H9 (cell line): ENCODE measurements at regions not wholly inside any gene's neighbourhood (a gene's known extent, or its start where the extent isn't known, plus 50 kb on each side); places are given as distances from the start of the nearest gene placed in this dataset.

Source experiments
- DNase-seq: peaks from one replicate; pipeline ENCODE4 v3.0.0-alpha.2; 2017
- H2AFZ ChIP-seq: one replicate; pipeline ENCODE4 v1.6.1; 2013; ENCODE audit warnings: mild to moderate bottlenecking, low read length, control low read depth, moderate library complexity
- H2AK5ac ChIP-seq: 2 replicates; pipeline ENCODE4 v1.6.1; 2013; ENCODE audit warnings: low read length, control low read depth, mixed read lengths; ENCODE audit not compliant: insufficient read length
- H2BK120ac ChIP-seq: one replicate; pipeline ENCODE4 v1.6.1; 2013; ENCODE audit warnings: low read depth, mild to moderate bottlenecking, low read length, control low read depth, inconsistent platforms; ENCODE audit not compliant: poor library complexity, severe bottlenecking
- H2BK12ac ChIP-seq: 2 replicates; pipeline ENCODE4 v1.6.1; 2013; ENCODE audit warnings: low read length, control low read depth, mixed read lengths, low read depth; ENCODE audit not compliant: insufficient read length
- H2BK15ac ChIP-seq: 2 replicates; pipeline ENCODE4 v1.6.1; 2013; ENCODE audit warnings: low read depth, low read length, control low read depth
- H2BK20ac ChIP-seq: one replicate; pipeline ENCODE4 v1.6.1; 2013; ENCODE audit warnings: low read depth, mild to moderate bottlenecking, low read length, control low read depth, inconsistent platforms; ENCODE audit not compliant: poor library complexity, severe bottlenecking
- H2BK5ac ChIP-seq: 2 replicates; pipeline ENCODE4 v1.6.1; 2013; ENCODE audit warnings: low read length, control low read depth, mixed read lengths; ENCODE audit not compliant: insufficient read length
- H3K14ac ChIP-seq: 2 replicates; pipeline ENCODE4 v1.6.1; 2013; ENCODE audit warnings: low read length, control low read depth; ENCODE audit not compliant: insufficient read depth
- H3K18ac ChIP-seq: 2 replicates; pipeline ENCODE4 v1.6.1; 2013; ENCODE audit warnings: low read depth, mild to moderate bottlenecking, mixed read lengths, low read length, control low read depth; ENCODE audit not compliant: insufficient read length
- H3K23ac ChIP-seq: 2 replicates; pipeline ENCODE4 v1.6.1; 2013; ENCODE audit warnings: low read length, control low read depth, mixed read lengths, low read depth; ENCODE audit not compliant: insufficient read length
- H3K23me2 ChIP-seq: 2 replicates; pipeline ENCODE4 v1.6.1; 2013; ENCODE audit warnings: low read depth, mild to moderate bottlenecking, mixed read lengths, low read length, control low read depth; ENCODE audit not compliant: insufficient read length, poor library complexity, severe bottlenecking
- H3K27ac ChIP-seq: 2 replicates; pipeline ENCODE4 v1.5.1; 2013; ENCODE audit warnings: low read length, control low read depth, mixed read lengths, low read depth; ENCODE audit not compliant: insufficient read length
- H3K27me3 ChIP-seq: 2 replicates; pipeline ENCODE4 v1.6.1; 2013; ENCODE audit warnings: low read length, control low read depth, inconsistent platforms; ENCODE audit not compliant: insufficient read depth
- H3K4ac ChIP-seq: 2 replicates; pipeline ENCODE4 v1.6.1; 2013; ENCODE audit warnings: low read depth, mild to moderate bottlenecking, control low read depth, inconsistent platforms, low read length, moderate library complexity
- H3K4me1 ChIP-seq: 2 replicates; pipeline ENCODE4 v1.6.1; 2013; ENCODE audit warnings: low read length, control low read depth, inconsistent platforms; ENCODE audit not compliant: insufficient read depth
- H3K4me2 ChIP-seq: 2 replicates; pipeline ENCODE4 v1.6.1; 2013; ENCODE audit warnings: low read length, control low read depth, mixed read lengths; ENCODE audit not compliant: insufficient read length, insufficient read depth
- H3K56ac ChIP-seq: 2 replicates; pipeline ENCODE4 v1.6.1; 2013; ENCODE audit warnings: low read depth, mild to moderate bottlenecking, mixed read lengths, low read length, control low read depth; ENCODE audit not compliant: insufficient read length
- H3K79me1 ChIP-seq: 2 replicates; pipeline ENCODE4 v1.6.1; 2013; ENCODE audit warnings: low read depth, mild to moderate bottlenecking, moderate library complexity, low read length, control low read depth, inconsistent platforms; ENCODE audit not compliant: insufficient read depth, poor library complexity, severe bottlenecking
- H3K79me2 ChIP-seq: 2 replicates; pipeline ENCODE4 v1.6.1; 2013; ENCODE audit warnings: low read length, control low read depth, inconsistent platforms; ENCODE audit not compliant: insufficient read depth
- H3K9ac ChIP-seq: 2 replicates; pipeline ENCODE4 v1.6.1; 2013; ENCODE audit warnings: low read length, control low read depth, mixed read lengths; ENCODE audit not compliant: insufficient read length; ENCODE audit errors: extremely low read depth
- H3K9me3 ChIP-seq: one replicate; pipeline ENCODE4 v1.6.1; 2013; ENCODE audit warnings: low read depth, low read length, inconsistent platforms; ENCODE audit not compliant: control insufficient read depth
- H3T11ph ChIP-seq: one replicate; pipeline ENCODE4 v1.6.1; 2013; ENCODE audit warnings: mild to moderate bottlenecking, low read length, control low read depth, inconsistent platforms
- H4K20me1 ChIP-seq: one replicate; pipeline ENCODE4 v1.6.1; 2013; ENCODE audit not compliant: control insufficient read depth, insufficient read length, insufficient read depth
- H4K5ac ChIP-seq: 2 replicates; pipeline ENCODE4 v1.6.1; 2013; ENCODE audit warnings: low read depth, mild to moderate bottlenecking, mixed read lengths, low read length, control low read depth; ENCODE audit not compliant: insufficient read length
- H4K8ac ChIP-seq: replicated peaks from 2 replicates; pipeline ENCODE4 v1.6.1; 2013; ENCODE audit warnings: low read length, control low read depth, mixed read lengths, low read depth; ENCODE audit not compliant: insufficient read length
- H4K91ac ChIP-seq: 2 replicates; pipeline ENCODE4 v1.6.1; 2013; ENCODE audit warnings: low read depth, mild to moderate bottlenecking, moderate library complexity, mixed read lengths, low read length, control low read depth; ENCODE audit not compliant: insufficient read length
- H3K27ac Mint-ChIP-seq, 3 experiments: 2 replicates in 2 of 3; 3 replicates in 1 of 3; pipeline ENCODE4 v1.8.0; 2020 to 2021; ENCODE audit warnings: mixed read lengths in 3 of 3, mild to moderate bottlenecking in 1 of 3, moderate library complexity in 1 of 3
- H3K27me3 Mint-ChIP-seq: 2 replicates; pipeline ENCODE4 v1.8.0; 2021; ENCODE audit warnings: low read depth, mild to moderate bottlenecking, moderate library complexity, mixed read lengths
- H3K36me3 Mint-ChIP-seq, 3 experiments: 2 replicates in 2 of 3; 3 replicates in 1 of 3; pipeline ENCODE4 v1.8.0; 2020 to 2021; ENCODE audit warnings: low read depth in 3 of 3, mixed read lengths in 3 of 3; ENCODE audit not compliant: insufficient read depth in 1 of 3
- H3K4me1 Mint-ChIP-seq, 2 experiments: 2 replicates each; pipeline ENCODE4 v1.8.0; 2020; ENCODE audit warnings: mixed read lengths in 2 of 2
- H3K4me3 Mint-ChIP-seq, 2 experiments: 2 replicates in 1 of 2; 3 replicates in 1 of 2; pipeline ENCODE4 v1.8.0; 2020 to 2021; ENCODE audit warnings: mild to moderate bottlenecking in 2 of 2, mixed read lengths in 2 of 2, moderate library complexity in 1 of 2
- H3K9me3 Mint-ChIP-seq, 2 experiments: 2 replicates in 1 of 2; 3 replicates in 1 of 2; pipeline ENCODE4 v1.8.0; 2020; ENCODE audit warnings: mild to moderate bottlenecking in 2 of 2, mixed read lengths in 2 of 2, moderate library complexity in 1 of 2
- WGBS: extraction: QIAGEN DNeasy Blood & Tissue Kit; methylation state at CpG from one replicate; pipeline ENCODE4 v1.1.7; 2013; ENCODE audit warnings: missing lambda C conversion rate, low lambda C conversion rate, mixed read lengths; ENCODE audit not compliant: insufficient read length; ENCODE audit errors: extremely low coverage; 5-methylcytosine and 5-hydroxymethylcytosine counted together
- TF ChIP-seq, protein P1 (sequence below): fragments of 200-600 bp; sonication (generic); conservative IDR thresholded peaks from 3 replicates; pipeline ENCODE4 v1.8.0; 2021; ENCODE audit warnings: antibody characterized with exemption, mild to moderate bottlenecking

DNA sequence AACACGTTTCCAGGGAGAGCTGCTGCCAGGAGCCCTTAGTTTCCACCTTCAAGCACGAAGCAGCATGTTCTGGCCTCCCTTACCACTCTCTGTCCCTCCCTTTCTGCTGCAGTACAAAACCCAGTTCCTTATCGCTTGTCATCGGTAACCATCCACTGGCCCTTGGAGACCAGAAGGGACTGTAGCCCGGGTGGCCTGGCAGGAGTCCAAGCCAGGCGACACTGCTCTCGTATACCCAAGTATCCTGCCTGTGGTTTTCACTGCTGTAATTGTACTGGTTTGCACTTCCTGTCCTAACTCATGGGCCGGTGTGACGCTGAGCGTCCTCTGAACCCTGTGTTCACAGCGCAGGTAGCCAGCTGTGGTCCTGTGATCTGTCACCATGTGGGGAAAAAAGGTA lies 81.1 kb downstream of the MAF start:
- TF ChIP-seq, protein P1, sequence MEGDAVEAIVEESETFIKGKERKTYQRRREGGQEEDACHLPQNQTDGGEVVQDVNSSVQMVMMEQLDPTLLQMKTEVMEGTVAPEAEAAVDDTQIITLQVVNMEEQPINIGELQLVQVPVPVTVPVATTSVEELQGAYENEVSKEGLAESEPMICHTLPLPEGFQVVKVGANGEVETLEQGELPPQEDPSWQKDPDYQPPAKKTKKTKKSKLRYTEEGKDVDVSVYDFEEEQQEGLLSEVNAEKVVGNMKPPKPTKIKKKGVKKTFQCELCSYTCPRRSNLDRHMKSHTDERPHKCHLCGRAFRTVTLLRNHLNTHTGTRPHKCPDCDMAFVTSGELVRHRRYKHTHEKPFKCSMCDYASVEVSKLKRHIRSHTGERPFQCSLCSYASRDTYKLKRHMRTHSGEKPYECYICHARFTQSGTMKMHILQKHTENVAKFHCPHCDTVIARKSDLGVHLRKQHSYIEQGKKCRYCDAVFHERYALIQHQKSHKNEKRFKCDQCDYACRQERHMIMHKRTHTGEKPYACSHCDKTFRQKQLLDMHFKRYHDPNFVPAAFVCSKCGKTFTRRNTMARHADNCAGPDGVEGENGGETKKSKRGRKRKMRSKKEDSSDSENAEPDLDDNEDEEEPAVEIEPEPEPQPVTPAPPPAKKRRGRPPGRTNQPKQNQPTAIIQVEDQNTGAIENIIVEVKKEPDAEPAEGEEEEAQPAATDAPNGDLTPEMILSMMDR = no peak
- WGBS = no CpG with 5 or more reads among the region's 11 CpGs
- H3K23me2 ChIP-seq = no peaks in the 10 kb centered on the region
- no peak for DNase-seq
- H4K20me1 ChIP-seq = no peaks in the 10 kb centered on the region
- H4K8ac ChIP-seq = no peak overlapping the region
- H3K79me2 ChIP-seq = no peaks in the 10 kb centered on the region
- Mint-ChIP-seq H3K9me3 (no peaks in the 10 kb centered on the region), H3K36me3 (no peaks in the 10 kb centered on the region; a peak in 1 of 7 replicates), H3K27me3 (peaks cover 1% of the 10 kb centered on the region; the same call in 1 of the 2 replicates), H3K4me1 (peaks cover 6 to 8% of the 10 kb centered on the region in 2 experiments; a peak in 3 of 4 replicates), H3K4me3 (no peak overlapping the region), H3K27ac (peak overlapping the region in 1 of 3 experiments; percentile 10; a peak in 1 of 7 replicates)
- no peak overlapping the region for H2BK20ac ChIP-seq
- no peak overlapping the region for H3K14ac ChIP-seq
- H2BK15ac ChIP-seq = no peak overlapping the region
- H3K23ac ChIP-seq = no peak overlapping the region
- no peak overlapping the region for H3K9ac ChIP-seq
- H2AFZ ChIP-seq = no peak overlapping the region
- no peak overlapping the region for H2AK5ac ChIP-seq
- H3K18ac ChIP-seq = no peak overlapping the region
- no peak overlapping the region for H4K91ac ChIP-seq
- no peak overlapping the region for H3T11ph ChIP-seq
- H3K27me3 ChIP-seq = no peaks in the 10 kb centered on the region
- H3K79me1 ChIP-seq = no peaks in the 10 kb centered on the region
- H3K9me3 ChIP-seq = no peaks in the 10 kb centered on the region
- H2BK12ac ChIP-seq = no peak overlapping the region
- no peak overlapping the region for H3K27ac ChIP-seq
- H4K5ac ChIP-seq = no peak overlapping the region
- no peaks in the 10 kb centered on the region for H3K4me1 ChIP-seq
- no peak overlapping the region for H3K4ac ChIP-seq
- no peak overlapping the region for H3K56ac ChIP-seq
- H2BK5ac ChIP-seq = no peak overlapping the region
- no peak overlapping the region for H2BK120ac ChIP-seq
- no peak overlapping the region for H3K4me2 ChIP-seq
